ENCODE measurements at regions not wholly inside any gene's neighbourhood (a gene's known extent, or its start where the extent isn't known, plus 50 kb on each side); places are given as distances from the start of the nearest gene placed in this dataset.

- DNase-seq (ENCODE audit: unreplicated experiment), result no peak
- intact Hi-C loops (cut with micrococcal nuclease), result no loop called here
- TF ChIP-seq CTCF (IDR thresholded peaks at IDR 0.05; ENCODE audit: unreplicated experiment), result no peak
- no peaks in the 10 kb centered on the region for H3K36me3 Mint-ChIP-seq (ENCODE audit: insufficient read depth, unreplicated experiment)
- H3K27me3 Mint-ChIP-seq (ENCODE audit: insufficient read depth, unreplicated experiment), result no peaks in the 10 kb centered on the region
- no peaks in the 10 kb centered on the region for H3K4me1 Mint-ChIP-seq (ENCODE audit: insufficient read depth, unreplicated experiment)
- ChIA-PET CTCF (interaction anchor here (0.7 kb wide), 1 partner anchor 378 kb away, joined by 3 read pairs; no protein-coding TSS in a partner anchor), POLR2A (no interaction called here)
- H3K9me3 Mint-ChIP-seq (ENCODE audit: unreplicated experiment), result no peaks in the 10 kb centered on the region
- H3K4me3 Mint-ChIP-seq (ENCODE audit: unreplicated experiment), result no peak overlapping the region
- BruUV-seq (replicated peaks), result no TSS peak
- no peak overlapping the region for H3K27ac Mint-ChIP-seq (ENCODE audit: low read depth, unreplicated experiment)
Observed at GRCh38 chr16:60818465-60818864, 1217.8 kb downstream of the CDH8 start.

- TF ChIP-seq CTCF (IDR thresholded peaks at IDR 0.05; ENCODE audit: unreplicated experiment), result no peak
- POLR2A ChIA-PET, result no interaction called here
- H3K4me3 Mint-ChIP-seq (ENCODE audit: unreplicated experiment), result no peak overlapping the region
- intact Hi-C loops (cut with micrococcal nuclease), result no loop called here
- CTCF ChIA-PET, result no interaction called here
- DNase-seq (ENCODE audit: unreplicated experiment), result no peak
- H3K36me3 Mint-ChIP-seq (ENCODE audit: insufficient read depth, unreplicated experiment), result no peaks in the 10 kb centered on the region
- H3K27me3 Mint-ChIP-seq (ENCODE audit: insufficient read depth, unreplicated experiment), result no peaks in the 10 kb centered on the region
- H3K4me1 Mint-ChIP-seq (ENCODE audit: insufficient read depth, unreplicated experiment), result no peaks in the 10 kb centered on the region
- BruUV-seq (replicated peaks), result no TSS peak
- no peak overlapping the region for H3K27ac Mint-ChIP-seq (ENCODE audit: low read depth, unreplicated experiment)
- no peaks in the 10 kb centered on the region for H3K9me3 Mint-ChIP-seq (ENCODE audit: unreplicated experiment)
Observed at GRCh38 chr16:60816461-60816860, 1219.8 kb downstream of the CDH8 start.

- Mint-ChIP-seq H3K4me3 (ENCODE audit: unreplicated experiment) (no peak overlapping the region), H3K27me3 (ENCODE audit: insufficient read depth, unreplicated experiment) (no peaks in the 10 kb centered on the region), H3K9me3 (ENCODE audit: unreplicated experiment) (no peaks in the 10 kb centered on the region), H3K36me3 (ENCODE audit: insufficient read depth, unreplicated experiment) (no peaks in the 10 kb centered on the region), H3K27ac (ENCODE audit: low read depth, unreplicated experiment) (no peak overlapping the region), H3K4me1 (ENCODE audit: insufficient read depth, unreplicated experiment) (no peaks in the 10 kb centered on the region)
- DNase-seq (ENCODE audit: unreplicated experiment), result no peak
- TF ChIP-seq CTCF (IDR thresholded peaks at IDR 0.05; ENCODE audit: unreplicated experiment), result no peak
- POLR2A ChIA-PET, result no interaction called here
- intact Hi-C loops (cut with micrococcal nuclease), result no loop called here
- CTCF ChIA-PET, result no interaction called here
- no TSS peak for BruUV-seq (replicated peaks)
Observed at GRCh38 chr16:60815865-60816264, 1220.4 kb downstream of the CDH8 start.

- Mint-ChIP-seq H3K4me3 (ENCODE audit: unreplicated experiment) (no peak overlapping the region), H3K27ac (ENCODE audit: low read depth, unreplicated experiment) (no peak overlapping the region), H3K4me1 (ENCODE audit: insufficient read depth, unreplicated experiment) (peaks cover 4% of the 10 kb centered on the region), H3K9me3 (ENCODE audit: unreplicated experiment) (no peaks in the 10 kb centered on the region), H3K36me3 (ENCODE audit: insufficient read depth, unreplicated experiment) (no peaks in the 10 kb centered on the region), H3K27me3 (ENCODE audit: insufficient read depth, unreplicated experiment) (no peaks in the 10 kb centered on the region)
- no peak for DNase-seq (ENCODE audit: unreplicated experiment)
- TF ChIP-seq CTCF (IDR thresholded peaks at IDR 0.05; ENCODE audit: unreplicated experiment), result no peak
- no TSS peak for BruUV-seq (replicated peaks)
- ChIA-PET POLR2A (no interaction called here), CTCF (no interaction called here)
- intact Hi-C loops (cut with micrococcal nuclease), result no loop called here
Observed at GRCh38 chr16:60815033-60815432, 1221.2 kb downstream of the CDH8 start.
